Amniotic stem cell (primary cell): ENCODE measurements at regions not wholly inside any gene's neighbourhood (a gene's known extent, or its start where the extent isn't known, plus 50 kb on each side); places are given as distances from the start of the nearest gene placed in this dataset.

ENCODE experiments used
- DNase-seq: peaks from one replicate; lab custom pipeline; 2025; lab: John Stamatoyannopoulos, UW

- no peak for DNase-seq
These were observed 87.2 kb upstream of the POU3F3 start for GRCh38 chr2:104766683-104767082.

GRCh38 chr2:104768694-104769093 is 85.2 kb upstream of the POU3F3 start:
- no peak for DNase-seq

GRCh38 chr2:104769096-104769495 is 84.8 kb upstream of the POU3F3 start:
- DNase-seq = peak; percentile 38

GRCh38 chr2:104772996-104773395 is 80.9 kb upstream of the POU3F3 start:
- DNase-seq = no peak

GRCh38 chr2:104774631-104775030 is 79.3 kb upstream of the POU3F3 start:
- DNase-seq = no peak

- no peak for DNase-seq
These were observed 76.2 kb upstream of the POU3F3 start for GRCh38 chr2:104777721-104778120.

- DNase-seq = no peak
These were observed 72.8 kb upstream of the POU3F3 start for GRCh38 chr2:104781151-104781550.

- no peak for DNase-seq
These were observed 69.7 kb upstream of the POU3F3 start for GRCh38 chr2:104784264-104784663.

- no peak for DNase-seq
These were observed 67.7 kb upstream of the POU3F3 start for GRCh38 chr2:104786204-104786603.

- no peak for DNase-seq
These were observed 67.1 kb upstream of the POU3F3 start for GRCh38 chr2:104786821-104787220.

- DNase-seq = no peak
These were observed 66.4 kb upstream of the POU3F3 start for GRCh38 chr2:104787298-104788065.

- DNase-seq = no peak
These were observed 65.0 kb upstream of the POU3F3 start for GRCh38 chr2:104788742-104789455.

- DNase-seq = no peak
These were observed 63.7 kb upstream of the POU3F3 start for GRCh38 chr2:104790100-104790811.

GRCh38 chr2:104790901-104791495 is 62.9 kb upstream of the POU3F3 start:
- DNase-seq = no peak

- DNase-seq = no peak
These were observed 59.9 kb upstream of the POU3F3 start for GRCh38 chr2:104793966-104794365.

GRCh38 chr2:104794441-104794840 is 59.5 kb upstream of the POU3F3 start:
- no peak for DNase-seq
